HG03066 (cell line): ENCODE measurements at regions not wholly inside any gene's neighbourhood (a gene's known extent, or its start where the extent isn't known, plus 50 kb on each side); places are given as distances from the start of the nearest gene placed in this dataset.
A peak's percentile ranks its signal among the peaks of the same experiment; 100 is the strongest.

Experiments used
- ATAC-seq: cut with Tn5 transposase; IDR thresholded peaks from one replicate; pipeline ENCODE4 v1.9.1; 2021; ENCODE audit warnings: low read depth; ENCODE audit not compliant: unreplicated experiment

DNA sequence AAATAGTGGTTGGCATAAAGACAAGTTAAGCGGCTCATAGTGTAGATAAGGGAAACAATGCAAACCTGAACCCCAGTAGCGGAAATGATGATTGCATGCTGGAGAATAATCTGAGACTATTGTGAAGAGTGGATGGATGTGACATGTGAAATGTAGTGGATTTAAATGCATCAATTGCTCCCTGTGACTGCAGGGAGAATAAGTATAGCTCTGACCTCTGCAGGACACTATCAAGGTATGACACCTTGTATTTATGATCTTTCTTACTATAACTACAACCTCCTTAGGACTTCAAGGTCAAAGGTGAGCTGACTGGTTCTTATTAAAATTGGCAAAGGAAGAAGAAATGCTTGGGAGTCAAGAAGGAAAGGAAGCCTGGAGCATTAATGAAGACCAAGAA lies 285.6 kb downstream of the GRIN2B start:
- no peak for ATAC-seq

DNA sequence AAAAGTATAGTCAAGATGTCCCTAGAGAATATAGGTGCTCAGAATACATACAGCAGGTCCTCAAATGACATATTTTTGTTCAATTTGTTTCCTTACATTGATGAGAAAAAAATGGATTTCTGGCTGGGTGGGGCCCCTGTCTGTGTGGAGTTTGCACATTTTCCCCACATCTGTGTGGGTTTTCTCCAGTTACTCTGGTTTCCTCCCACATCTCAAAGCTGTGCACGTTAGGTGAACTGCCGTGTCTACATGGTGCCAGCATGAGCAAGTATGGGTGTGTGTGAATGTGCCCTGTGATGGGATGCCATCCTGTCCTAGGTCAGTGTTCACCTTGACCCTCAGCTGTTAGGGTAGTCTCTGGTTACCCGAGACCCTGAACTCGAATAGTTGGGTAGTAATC lies 289.1 kb downstream of the GRIN2B start:
- ATAC-seq = no peak

DNA sequence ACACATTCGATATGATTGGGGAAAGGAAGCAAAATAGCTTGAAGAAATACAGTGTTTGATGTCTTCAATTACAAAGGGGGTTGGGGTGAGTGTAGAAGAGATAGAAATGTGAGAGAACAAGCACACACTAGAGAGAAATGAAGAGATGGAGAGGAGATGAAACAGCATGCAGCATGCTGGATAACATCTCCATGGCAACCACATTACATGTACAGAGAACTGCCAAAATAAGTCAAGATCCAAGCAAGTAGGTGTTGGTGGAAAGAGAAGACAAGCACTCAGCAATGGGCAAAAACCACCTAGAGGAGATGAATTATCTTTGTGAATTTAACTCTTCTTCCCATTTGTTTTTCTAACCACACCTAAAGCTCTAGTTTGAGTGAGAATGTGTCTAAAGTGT lies 289.8 kb downstream of the GRIN2B start:
- no peak for ATAC-seq

DNA sequence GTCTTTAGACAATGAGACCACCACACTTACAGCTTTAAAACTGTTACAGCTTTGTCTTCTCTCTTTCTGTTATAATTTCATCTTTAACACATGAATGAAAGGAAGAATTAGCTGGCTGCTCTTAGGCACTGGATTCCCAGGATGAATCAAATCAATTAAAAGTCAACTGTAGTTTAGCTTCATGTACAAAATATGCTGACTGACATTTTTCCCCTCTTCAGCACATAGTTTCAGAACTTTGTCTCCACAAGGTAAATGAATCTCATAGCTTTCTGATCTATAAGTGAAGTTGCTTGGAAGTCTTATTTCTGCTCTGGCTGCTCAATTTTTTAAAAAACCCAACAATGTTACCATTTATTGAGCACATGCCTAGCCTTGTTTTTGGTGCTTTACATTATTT lies 293.8 kb downstream of the GRIN2B start:
- no peak for ATAC-seq

GRCh38 chr12:13686260-13686659 lies 295.1 kb downstream of the GRIN2B start:
- ATAC-seq = no peak

- ATAC-seq = no peak
Measured at GRCh38 chr12:13680916-13681315, 300.5 kb downstream of the GRIN2B start.

DNA sequence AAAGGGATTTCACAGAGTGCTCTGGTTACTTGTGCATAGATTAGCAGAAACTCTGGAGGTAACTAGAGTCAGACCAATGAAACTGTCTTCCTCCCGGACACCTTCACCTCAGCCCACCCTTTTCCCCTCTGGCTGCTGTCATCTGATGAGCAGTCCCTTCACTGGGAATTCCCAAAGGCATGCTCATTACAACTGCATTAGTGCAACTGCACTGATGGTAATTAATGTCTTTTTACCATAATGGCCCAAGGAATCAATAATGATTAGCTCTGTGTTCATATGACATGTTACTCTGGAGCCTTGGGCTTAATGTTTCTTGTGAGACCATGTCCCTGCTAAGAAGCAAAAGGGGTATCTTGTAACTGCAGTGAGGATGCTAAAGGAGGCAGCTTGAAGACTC lies 304.5 kb downstream of the GRIN2B start:
- ATAC-seq = no peak

- no peak for ATAC-seq
Measured at GRCh38 chr12:13670285-13670866, 311.0 kb downstream of the GRIN2B start.

- ATAC-seq = no peak
Measured at GRCh38 chr12:13668880-13669279, 312.5 kb downstream of the GRIN2B start.

GRCh38 chr12:13666806-13667205 lies 314.6 kb downstream of the GRIN2B start:
- no peak for ATAC-seq

DNA sequence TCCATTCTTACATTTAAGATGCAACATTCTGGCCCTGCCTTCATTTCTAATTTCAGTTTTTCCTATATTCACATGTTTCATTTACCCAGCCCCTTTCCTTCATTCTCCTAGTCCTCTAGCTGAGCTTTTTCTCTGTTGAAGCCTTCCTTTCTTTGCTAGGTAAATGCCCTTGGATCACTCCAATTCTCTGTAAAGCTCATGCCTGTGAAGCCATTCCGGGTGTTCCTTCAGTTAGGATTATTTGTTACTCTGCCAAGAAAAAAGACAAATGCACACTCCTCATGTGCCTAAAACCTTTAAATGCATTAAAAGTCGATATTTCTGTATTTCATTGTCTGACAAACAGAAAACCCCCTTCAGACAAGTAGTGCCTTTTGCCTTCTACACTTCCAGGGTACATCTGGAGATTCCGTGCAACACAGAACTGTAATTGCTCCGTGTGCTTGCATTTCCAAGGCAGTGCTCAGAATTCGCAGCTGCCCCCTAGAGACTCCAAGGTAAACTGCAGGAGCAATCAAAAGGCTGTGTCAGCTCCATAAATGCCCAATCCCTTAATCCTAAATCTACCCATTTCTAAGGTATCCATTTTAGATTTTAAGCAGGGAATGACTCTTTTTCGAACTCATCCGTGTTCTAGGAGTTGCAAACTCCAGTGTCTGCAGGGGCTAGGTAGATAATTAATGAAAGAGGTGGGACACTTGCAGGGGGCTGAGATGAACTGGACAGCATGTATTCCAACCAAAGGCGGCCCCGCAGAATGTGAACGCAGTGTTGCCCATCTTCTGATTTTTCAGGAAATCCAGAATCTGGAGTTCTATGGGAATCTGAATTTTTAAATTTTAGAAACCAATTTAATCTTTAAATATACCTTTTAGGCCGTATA lies 320.2 kb downstream of the GRIN2B start:
- ATAC-seq = peak; percentile 65

GRCh38 chr12:13654456-13654855 lies 326.9 kb downstream of the GRIN2B start:
- ATAC-seq = no peak

DNA sequence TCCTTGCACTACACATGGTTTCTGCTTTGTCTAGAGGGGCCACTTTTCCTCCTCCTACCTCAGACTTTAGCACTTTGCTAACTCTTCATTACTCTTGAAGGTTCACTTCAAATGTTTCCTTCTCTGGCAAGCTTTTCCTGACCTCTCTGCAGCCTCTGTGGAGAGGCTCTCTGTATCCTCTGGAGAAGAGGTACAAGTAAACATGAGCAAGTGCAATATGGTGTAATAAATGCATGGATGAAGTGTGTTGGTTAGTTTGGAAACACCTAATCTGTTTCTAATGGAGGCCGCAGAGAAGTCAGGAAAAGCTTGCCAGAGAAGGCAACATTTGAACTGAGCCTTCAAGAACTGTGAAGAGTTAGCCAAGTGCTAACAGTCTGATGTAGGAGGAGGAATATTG lies 329.3 kb downstream of the GRIN2B start:
- ATAC-seq = no peak

GRCh38 chr12:13635709-13636108 lies 345.7 kb downstream of the GRIN2B start:
- no peak for ATAC-seq

GRCh38 chr12:13631873-13632272 lies 349.5 kb downstream of the GRIN2B start:
- no peak for ATAC-seq

DNA sequence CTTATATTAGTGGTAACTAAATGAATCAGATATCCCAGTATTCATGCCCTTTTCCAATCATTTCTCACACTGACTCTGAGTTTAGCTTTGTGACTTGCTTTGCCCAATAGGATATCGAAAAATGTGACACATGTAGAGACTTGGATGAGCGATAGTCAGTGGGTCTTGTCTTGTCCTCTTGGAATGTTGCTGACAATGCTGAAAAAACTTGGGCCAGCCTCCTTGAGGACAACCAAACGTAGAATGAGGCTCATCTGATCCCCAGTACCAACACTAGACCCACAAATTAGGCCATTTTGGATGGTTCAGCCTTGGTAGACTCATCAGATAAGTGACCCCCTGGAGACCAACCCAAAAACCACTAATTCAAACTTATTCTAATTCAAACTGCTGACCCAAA lies 351.0 kb downstream of the GRIN2B start:
- no peak for ATAC-seq

GRCh38 chr12:13628067-13628466 lies 353.3 kb downstream of the GRIN2B start:
- ATAC-seq = no peak

DNA sequence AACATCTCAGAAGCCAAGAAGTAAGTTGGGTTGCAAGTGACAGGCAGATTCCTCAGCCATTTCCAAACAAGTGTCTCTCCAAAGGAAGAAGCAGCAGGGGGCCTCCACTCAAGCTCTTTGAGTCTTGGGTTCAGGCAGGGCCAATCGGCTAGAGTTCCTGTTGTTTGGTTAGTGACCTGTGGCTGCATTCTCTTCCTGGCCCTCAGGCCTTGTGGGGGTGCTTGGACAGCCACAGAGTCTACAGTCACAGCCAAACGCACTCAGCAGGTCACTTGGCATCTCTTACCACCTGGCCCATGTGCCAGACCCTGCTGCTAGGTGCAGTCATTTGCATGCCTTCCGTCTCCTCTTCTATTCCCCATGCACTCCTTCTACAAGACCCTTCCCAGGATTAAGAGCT lies 353.9 kb downstream of the GRIN2B start:
- no peak for ATAC-seq

- ATAC-seq = no peak
Measured at GRCh38 chr12:13613297-13613696, 368.1 kb downstream of the GRIN2B start.

DNA sequence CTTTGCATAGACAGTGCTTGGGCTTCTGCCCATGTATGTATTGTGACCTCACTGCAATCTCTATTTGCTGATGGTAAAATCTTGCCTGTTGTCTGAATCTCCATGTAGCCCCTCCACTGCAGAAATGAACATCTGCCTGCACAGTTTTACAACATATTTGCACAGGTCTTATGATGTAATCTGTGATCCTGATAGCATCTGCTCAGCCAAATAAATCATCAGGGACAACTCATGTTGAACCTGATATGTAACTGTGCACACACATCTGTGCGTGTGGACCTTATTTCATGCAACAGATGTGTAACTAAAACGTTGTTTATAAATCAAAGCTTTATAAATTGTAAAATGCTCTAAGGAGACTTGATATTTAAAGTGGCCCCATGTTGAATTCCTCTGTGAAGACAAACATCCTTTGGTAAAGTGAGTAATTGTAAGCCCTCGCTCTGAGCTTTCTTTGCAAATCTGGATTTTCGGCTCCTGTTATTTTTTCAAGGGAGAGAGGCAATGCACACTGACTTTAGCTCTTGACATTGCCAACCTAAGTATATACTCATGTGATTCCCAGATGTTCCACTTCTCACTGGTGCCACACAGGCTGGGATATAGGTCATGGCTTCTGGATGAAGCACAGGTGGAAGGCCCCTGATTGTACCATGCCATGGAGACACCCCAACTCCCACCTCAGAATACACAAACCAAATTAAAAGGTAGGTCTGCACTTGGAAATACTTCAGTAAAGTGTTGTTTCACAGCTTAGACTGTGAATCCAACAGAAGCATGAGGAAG lies 371.3 kb downstream of the GRIN2B start:
- ATAC-seq = no peak

GRCh38 chr12:13606290-13606689 lies 375.1 kb downstream of the GRIN2B start:
- no peak for ATAC-seq
